GM12892 (cell line): ENCODE measurements at regions not wholly inside any gene's neighbourhood (a gene's known extent, or its start where the extent isn't known, plus 50 kb on each side); places are given as distances from the start of the nearest gene placed in this dataset.

Source experiments
- POLR2A ChIP-seq: IDR thresholded peaks from 2 replicates; pipeline ENCODE4 v1.6.1; 2011; ENCODE audit warnings: low read depth, low read length, control low read depth
- POLR2AphosphoS5 ChIP-seq: IDR thresholded peaks from 2 replicates; pipeline ENCODE4 v1.6.1; 2011; ENCODE audit warnings: low read depth, low read length, control low read depth
- TAF1 ChIP-seq: IDR thresholded peaks from 2 replicates; pipeline ENCODE4 v1.6.1; 2011; ENCODE audit warnings: low read depth, mild to moderate bottlenecking, control low read depth, low read length, borderline replicate concordance

- TF ChIP-seq POLR2AphosphoS5: no peak
- no peak for TF ChIP-seq POLR2A
- no peak for TF ChIP-seq TAF1
Measured at GRCh38 chr18:2002604-2003003, 568.7 kb downstream of the METTL4 start.
